ENCODE measurements at regions not wholly inside any gene's neighbourhood (a gene's known extent, or its start where the extent isn't known, plus 50 kb on each side); places are given as distances from the start of the nearest gene placed in this dataset.

- DNase-seq (ENCODE audit: low read depth) = no peak
- no peak overlapping the region for H3K4me3 ChIP-seq (ENCODE audit: low read depth, low read length)
- TF ChIP-seq CTCF (IDR thresholded peaks at IDR 0.05; ENCODE audit: insufficient read depth, low read depth, low read length, missing control alignments) = no peak
Measured at GRCh38 chr9:7963026-7963425, 163.4 kb upstream of the DMAC1 start.

GRCh38 chr9:7961076-7961475, 161.5 kb upstream of the DMAC1 start:
- no peak for TF ChIP-seq CTCF (IDR thresholded peaks at IDR 0.05; ENCODE audit: insufficient read depth, low read depth, low read length, missing control alignments)
- no peak for DNase-seq (ENCODE audit: low read depth)
- H3K4me3 ChIP-seq (ENCODE audit: low read depth, low read length) = no peak overlapping the region

GRCh38 chr9:7960320-7961050, 160.9 kb upstream of the DMAC1 start:
- DNase-seq (ENCODE audit: low read depth) = no peak
- no peak overlapping the region for H3K4me3 ChIP-seq (ENCODE audit: low read depth, low read length)
- no peak for TF ChIP-seq CTCF (IDR thresholded peaks at IDR 0.05; ENCODE audit: insufficient read depth, low read depth, low read length, missing control alignments)

- no peak for TF ChIP-seq CTCF (IDR thresholded peaks at IDR 0.05; ENCODE audit: insufficient read depth, low read depth, low read length, missing control alignments)
- DNase-seq (ENCODE audit: low read depth) = no peak
- H3K4me3 ChIP-seq (ENCODE audit: low read depth, low read length) = no peak overlapping the region
Measured at GRCh38 chr9:7957803-7958202, 158.2 kb upstream of the DMAC1 start.

- no peak for TF ChIP-seq CTCF (IDR thresholded peaks at IDR 0.05; ENCODE audit: insufficient read depth, low read depth, low read length, missing control alignments)
- no peak for DNase-seq (ENCODE audit: low read depth)
- no peak overlapping the region for H3K4me3 ChIP-seq (ENCODE audit: low read depth, low read length)
Measured at GRCh38 chr9:7947577-7947976, 148.0 kb upstream of the DMAC1 start.

GRCh38 chr9:7946458-7946857, 146.9 kb upstream of the DMAC1 start:
- H3K4me3 ChIP-seq (ENCODE audit: low read depth, low read length) = no peak overlapping the region
- no peak for TF ChIP-seq CTCF (IDR thresholded peaks at IDR 0.05; ENCODE audit: insufficient read depth, low read depth, low read length, missing control alignments)
- DNase-seq (ENCODE audit: low read depth) = no peak

- no peak for TF ChIP-seq CTCF (IDR thresholded peaks at IDR 0.05; ENCODE audit: insufficient read depth, low read depth, low read length, missing control alignments)
- DNase-seq (ENCODE audit: low read depth) = no peak
- H3K4me3 ChIP-seq (ENCODE audit: low read depth, low read length) = no peak overlapping the region
Measured at GRCh38 chr9:7944572-7944971, 145.0 kb upstream of the DMAC1 start.
